RWPE1 (cell line): ENCODE measurements at regions not wholly inside any gene's neighbourhood (a gene's known extent, or its start where the extent isn't known, plus 50 kb on each side); places are given as distances from the start of the nearest gene placed in this dataset.

ENCODE experiments used
- CTCF ChIA-PET: fragments of 350-600 bp; sonication (Branson Sonifier 250); formaldehyde crosslinking; extraction: SDS; loops from one replicate; lab custom pipeline; 2021; lab: Yijun Ruan, JAX
- POLR2A ChIA-PET: fragments of 400-600 bp; formaldehyde crosslinking; extraction: SDS; loops from one replicate; lab custom pipeline; 2020; ENCODE audit warnings: antibody characterized with exemption; ENCODE audit not compliant: low non-redundant PET; lab: Yijun Ruan, JAX
- DNase-seq: peaks from one replicate; pipeline ENCODE4 v3.0.0; 2012; ENCODE audit warnings: low spot score
- H3K27ac ChIP-seq: fragments of 450-650 bp; 2 replicates; pipeline ENCODE4 v1.5.1; 2017
- CTCF ChIP-seq: fragments of 450-650 bp; conservative IDR thresholded peaks from 2 replicates; pipeline ENCODE4 v1.5.1; 2017; ENCODE audit warnings: low read depth, mild to moderate bottlenecking

GRCh38 chr10:111724121-111724520 is 459.4 kb downstream of the GPAM start:
- no peak for TF ChIP-seq CTCF
- H3K27ac ChIP-seq, result no peak overlapping the region
- ChIA-PET POLR2A (no interaction called here), CTCF (no interaction called here)
- DNase-seq, result no peak

DNA sequence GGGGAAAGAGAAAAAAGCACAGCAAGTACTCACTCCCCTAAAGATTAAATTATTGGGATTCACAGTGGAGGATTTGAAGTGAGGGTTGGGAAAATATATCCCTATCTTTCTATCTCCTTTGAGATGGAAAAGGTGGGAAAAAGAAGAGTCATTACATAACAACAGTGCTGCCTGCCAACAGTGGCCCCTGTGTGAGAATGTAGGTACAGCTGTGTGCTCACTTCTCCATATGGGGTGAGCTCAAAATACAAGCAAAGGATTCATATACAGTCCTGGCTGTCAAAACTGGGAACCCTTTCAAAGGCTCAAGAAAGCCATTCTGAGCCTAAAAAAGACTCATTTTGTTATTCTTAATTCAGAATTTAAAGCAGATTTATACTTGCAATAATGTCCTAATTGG is 458.5 kb downstream of the GPAM start:
- ChIA-PET CTCF (no interaction called here), POLR2A (no interaction called here)
- no peak overlapping the region for H3K27ac ChIP-seq
- TF ChIP-seq CTCF, result no peak
- DNase-seq, result no peak

DNA sequence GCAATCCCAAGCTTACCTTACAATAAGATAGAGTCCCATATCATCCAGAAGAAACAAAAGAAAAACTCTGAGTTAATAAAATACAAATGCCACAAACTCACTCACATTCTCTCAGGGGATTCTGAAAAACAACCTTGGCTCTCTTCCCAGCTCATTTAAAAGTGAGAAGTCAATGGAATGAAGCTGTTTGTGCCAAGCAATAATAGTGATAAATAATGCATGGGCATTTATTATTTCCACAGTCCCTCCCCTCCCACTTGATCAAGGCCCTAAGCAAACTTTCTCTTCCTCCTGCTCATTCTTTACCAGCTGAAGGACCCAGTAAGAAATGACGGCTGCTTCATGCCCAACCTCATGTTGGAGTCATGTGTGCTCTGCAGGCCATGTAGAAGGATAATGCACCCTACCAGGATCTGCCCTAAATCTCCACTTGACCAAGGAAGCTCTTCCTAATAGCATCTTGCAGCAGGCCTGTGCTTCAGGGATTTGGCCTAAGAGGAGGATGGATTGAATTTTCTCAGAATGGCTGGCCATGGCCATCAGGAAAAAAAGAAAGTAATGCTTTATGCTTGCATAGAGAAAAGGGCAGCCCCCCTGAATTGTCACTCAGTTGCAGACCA is 451.3 kb downstream of the GPAM start:
- ChIA-PET POLR2A (no interaction called here), CTCF (no interaction called here)
- no peak for DNase-seq
- H3K27ac ChIP-seq, result no peak overlapping the region
- no peak for TF ChIP-seq CTCF

- H3K27ac ChIP-seq, result no peak overlapping the region
- CTCF ChIA-PET, result no interaction called here
- TF ChIP-seq CTCF, result no peak
- DNase-seq, result no peak
- POLR2A ChIA-PET, result no interaction called here
Measured at GRCh38 chr10:111739125-111739873, 444.3 kb downstream of the GPAM start.

DNA sequence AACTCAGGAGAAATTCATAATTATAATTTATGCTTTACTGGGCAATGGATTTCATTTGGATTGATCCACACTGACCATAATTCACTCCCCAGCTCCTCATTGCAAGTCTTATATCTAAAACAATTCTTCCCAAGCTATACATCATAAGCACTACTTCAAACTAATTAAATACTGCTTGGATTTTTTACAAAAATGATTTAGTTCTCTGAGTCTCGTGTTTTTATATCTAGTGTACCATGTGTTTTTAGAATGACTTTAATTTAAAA is 443.8 kb downstream of the GPAM start:
- H3K27ac ChIP-seq, result no peak overlapping the region
- ChIA-PET CTCF (no interaction called here), POLR2A (no interaction called here)
- DNase-seq, result no peak
- TF ChIP-seq CTCF, result no peak

DNA sequence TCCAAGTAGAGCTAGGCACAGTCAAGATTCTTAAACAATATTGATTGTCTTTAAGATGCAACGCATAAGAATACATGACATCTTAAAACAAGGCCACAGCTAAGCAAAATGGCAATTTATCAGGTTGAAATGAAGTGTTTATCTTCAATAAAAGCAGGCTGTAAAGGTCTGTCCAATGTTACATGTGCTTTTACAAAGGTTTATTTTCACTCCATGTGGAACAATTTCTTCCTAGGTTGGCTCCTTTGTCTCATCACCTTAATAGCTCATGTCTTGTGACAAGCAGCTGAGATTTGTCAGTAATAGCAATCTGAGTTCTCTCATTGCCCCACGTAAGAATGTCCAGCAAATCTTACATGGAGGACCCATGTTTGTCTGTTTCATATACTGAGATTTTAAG is 437.6 kb downstream of the GPAM start:
- POLR2A ChIA-PET, result no interaction called here
- no peak for TF ChIP-seq CTCF
- no peak for DNase-seq
- CTCF ChIA-PET, result no interaction called here
- H3K27ac ChIP-seq, result no peak overlapping the region
